Activated CD4-positive, alpha-beta T cell treated with anti-CD3 and anti-CD28 coated beads, Interleukin-2, amount 50 U/mL, for 16 hours (primary cell): ENCODE measurements at regions not wholly inside any gene's neighbourhood (a gene's known extent, or its start where the extent isn't known, plus 50 kb on each side); places are given as distances from the start of the nearest gene placed in this dataset.

Source experiments
- DNase-seq: peaks from one replicate; pipeline ENCODE4 v3.0.0-alpha.2; 2020

DNA sequence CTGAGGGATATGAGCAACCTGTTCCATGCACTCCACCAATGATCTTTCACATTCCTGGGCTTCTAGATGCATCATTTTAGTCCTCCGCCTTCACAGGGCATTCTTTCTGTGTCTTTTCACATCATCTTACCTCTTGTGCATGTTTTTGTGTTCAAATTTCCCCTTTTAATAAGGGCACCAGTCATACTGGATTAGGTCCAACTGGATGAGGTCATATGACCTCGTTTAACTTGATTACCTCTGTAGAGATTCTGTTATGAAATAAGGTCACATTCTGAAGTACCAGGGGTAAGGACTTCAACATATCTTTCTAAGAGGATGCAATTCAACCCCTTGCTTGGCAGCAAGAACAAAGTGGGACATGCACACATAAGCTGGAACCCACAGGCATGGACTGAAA is 335.3 kb upstream of the TLE4 start:
- no peak for DNase-seq

GRCh38 chr9:79237861-79238260 is 333.9 kb upstream of the TLE4 start:
- no peak for DNase-seq

DNA sequence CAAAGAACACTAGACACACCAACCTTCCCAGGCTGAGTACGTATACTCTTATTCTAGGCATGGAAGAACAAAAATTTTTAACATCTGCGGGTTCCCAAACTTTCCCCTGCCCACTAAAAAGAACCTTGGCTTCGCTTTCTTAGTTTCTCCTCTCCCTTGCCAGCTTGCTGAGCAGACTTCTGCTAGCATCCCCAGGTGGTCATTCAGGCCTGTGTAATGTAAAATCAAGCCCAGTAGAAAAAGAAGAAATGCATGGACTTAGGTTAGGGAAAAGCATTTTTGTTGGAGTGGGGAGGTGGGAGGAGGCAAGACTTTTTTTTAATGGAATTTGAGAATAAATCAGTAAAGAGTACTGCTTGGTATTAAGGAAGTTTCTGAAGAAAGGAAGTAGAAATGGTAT is 331.0 kb upstream of the TLE4 start:
- no peak for DNase-seq

DNA sequence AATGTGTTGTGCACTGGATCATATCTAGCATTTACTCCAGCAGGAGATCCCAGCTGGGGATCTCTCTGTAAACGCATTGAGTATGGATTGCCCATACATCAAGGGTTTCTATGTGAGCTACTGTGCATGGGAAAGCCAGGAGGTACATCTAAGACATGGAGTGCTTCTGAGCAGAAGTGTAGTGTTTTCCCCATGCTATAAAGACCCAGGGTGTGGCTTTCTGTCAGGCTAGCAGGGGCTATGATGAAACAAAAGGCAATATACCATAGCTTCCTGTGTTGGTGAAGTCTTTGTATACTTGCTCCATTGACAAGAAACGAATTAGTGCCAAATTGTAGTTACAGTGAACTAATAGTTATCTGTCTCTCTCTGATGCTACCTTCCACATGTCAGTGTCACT is 329.3 kb upstream of the TLE4 start:
- DNase-seq = no peak

DNA sequence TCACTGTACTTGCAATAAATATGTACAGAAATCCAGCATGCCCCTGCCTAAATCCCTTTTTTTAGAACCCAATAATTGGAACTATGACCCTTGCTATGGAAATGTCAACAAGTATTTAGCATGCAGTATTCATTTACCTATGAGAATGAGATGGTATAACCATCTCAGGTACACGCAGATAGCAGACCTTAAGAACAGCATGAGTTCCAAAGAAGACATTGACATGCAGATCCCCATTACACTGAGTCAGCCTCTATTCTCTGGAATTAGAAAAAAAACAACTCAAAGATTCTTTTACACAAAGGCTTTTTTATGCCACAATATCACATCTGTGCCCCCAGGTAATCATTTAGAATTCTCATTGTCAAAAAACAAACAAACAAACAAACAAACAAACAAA is 325.6 kb upstream of the TLE4 start:
- no peak for DNase-seq

DNA sequence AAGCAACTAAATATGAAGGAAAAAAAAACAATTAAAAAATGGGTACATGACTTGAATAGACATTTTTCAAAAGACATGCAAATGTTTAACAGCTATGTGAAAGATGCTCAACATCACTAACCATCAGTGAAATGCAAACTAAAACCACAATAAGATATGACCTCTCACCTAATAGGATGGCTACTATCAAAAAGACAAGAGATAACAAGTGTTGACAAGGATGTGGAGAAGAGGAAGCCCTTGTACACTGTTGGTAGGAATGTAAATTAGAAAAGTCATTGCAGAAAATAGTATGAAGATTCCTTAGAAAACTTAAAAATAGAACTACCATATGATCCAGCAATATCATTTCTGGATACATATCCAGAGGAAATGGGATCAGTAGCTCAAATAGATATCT is 324.7 kb upstream of the TLE4 start:
- no peak for DNase-seq

DNA sequence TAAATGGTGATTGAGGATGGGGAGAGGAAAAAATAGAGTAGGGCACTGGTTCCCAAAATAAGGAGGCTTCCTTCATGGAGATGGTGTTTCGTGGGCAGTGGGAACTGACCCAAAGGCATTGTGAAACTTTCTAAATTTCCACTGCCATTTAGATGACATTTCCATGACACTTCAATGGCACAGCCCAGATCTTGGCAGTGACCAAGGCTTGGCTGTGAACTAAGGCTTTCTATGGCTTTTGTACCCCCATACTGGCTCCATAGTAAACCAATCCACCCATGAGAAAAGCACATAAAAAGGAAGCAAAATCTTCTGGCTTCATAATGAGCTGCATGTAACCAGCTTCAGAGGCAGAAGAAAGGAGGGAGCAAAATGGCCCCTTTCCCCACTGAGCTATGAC is 321.0 kb upstream of the TLE4 start:
- DNase-seq = no peak

- DNase-seq = no peak
Observed at GRCh38 chr9:79254900-79255650, 316.7 kb upstream of the TLE4 start.

DNA sequence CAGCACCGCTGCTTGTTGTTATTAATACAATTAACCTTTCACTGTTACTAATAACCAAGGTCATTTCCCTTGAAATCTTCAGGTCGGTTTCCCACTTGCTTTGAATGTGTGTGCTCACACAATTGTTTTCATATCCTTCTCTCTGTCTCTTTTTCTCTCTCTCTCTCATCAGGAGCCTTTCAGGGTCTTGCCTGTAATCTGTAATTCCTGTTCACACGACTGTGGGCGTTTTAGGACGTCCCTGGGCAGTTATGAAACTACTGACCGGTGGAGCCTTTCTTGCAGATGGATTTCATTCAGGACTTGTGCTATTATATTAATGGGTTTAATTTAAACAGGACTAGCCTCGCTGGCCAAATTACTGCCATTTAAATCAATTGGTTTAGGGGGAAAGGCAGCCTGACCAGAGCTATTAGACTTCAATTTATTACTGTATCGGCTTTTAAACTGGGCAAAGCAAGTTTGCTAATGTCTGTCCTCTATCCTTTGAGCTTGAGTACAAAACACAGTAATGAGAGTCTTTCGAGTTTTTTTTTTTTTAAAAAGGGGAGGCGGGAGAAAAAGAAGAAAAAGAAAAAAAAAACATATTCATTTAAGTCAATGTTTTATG is 316.0 kb upstream of the TLE4 start:
- no peak for DNase-seq

- DNase-seq = no peak
Observed at GRCh38 chr9:79256691-79257213, 315.0 kb upstream of the TLE4 start.

DNA sequence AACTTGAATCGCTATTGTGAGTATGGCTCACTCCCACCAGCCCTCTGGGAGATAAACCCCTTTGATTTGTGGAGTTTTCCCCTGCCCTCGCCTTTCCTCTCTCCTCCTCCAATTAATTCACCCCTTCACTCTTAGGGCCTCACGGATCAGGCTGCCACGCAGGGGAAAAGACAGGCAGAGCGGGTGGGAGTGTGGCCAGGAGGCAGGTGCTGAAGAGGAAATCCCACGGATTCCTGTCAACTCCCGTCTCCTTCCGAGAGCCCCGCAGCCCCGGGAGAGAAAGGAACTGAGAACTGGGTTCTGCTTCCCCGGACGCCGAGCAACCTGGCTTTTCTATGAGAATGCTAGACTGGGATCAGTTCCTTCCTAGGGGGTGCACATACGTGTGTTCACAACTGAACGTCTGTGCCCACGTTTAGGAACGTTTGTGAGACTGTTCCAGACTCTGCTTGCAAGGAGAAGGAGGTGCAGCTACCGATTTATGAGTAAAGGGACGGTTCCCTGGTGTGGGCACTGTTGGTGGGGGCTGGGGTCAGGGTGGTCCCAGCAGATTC is 314.5 kb upstream of the TLE4 start:
- DNase-seq = no peak

DNA sequence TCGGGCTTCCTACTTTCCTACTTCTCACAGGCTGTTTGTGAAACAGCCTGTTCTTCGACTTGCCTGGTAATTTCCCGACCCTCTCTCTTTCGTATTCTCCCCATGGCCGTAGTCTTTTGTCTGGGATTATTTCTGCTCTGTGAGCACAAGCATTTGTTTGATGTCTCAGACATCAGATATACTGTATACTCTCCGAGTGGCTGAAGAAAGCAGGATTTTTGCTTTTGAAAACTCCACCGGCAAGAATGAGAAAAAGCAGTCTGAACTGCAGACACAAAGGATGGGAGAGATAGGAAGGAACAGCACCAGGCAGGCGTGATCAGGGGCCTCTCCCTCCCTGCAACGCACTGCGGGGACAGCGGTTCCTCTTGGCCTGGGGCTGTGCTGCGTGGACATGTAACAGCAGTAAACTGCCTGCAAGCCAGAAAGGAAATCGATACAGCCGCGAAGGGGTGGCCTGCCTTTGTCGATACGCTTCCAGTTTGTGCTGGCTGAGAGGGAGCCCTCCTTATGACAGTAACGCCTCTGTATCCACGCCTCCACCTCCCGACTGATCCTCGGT is 313.9 kb upstream of the TLE4 start:
- DNase-seq = no peak

DNA sequence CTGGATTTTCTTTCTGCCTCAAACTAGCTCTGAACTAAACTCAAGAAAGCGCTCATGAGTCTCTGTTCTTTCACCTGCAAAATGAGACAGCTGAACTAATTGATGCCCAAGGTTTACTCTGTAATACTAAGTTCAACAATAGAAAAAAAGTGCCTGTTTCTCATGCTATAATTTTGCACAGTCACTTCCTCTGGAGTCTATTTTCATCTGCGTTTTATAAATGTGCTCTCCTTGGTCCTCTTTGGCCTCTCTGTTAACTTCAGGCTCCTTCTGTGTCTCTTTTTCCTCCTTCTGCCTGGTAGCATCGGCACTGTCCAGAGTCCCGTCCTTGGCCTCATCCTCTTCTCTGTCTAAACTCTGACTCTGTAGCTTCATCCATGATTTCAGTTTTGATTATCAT is 311.9 kb upstream of the TLE4 start:
- no peak for DNase-seq

DNA sequence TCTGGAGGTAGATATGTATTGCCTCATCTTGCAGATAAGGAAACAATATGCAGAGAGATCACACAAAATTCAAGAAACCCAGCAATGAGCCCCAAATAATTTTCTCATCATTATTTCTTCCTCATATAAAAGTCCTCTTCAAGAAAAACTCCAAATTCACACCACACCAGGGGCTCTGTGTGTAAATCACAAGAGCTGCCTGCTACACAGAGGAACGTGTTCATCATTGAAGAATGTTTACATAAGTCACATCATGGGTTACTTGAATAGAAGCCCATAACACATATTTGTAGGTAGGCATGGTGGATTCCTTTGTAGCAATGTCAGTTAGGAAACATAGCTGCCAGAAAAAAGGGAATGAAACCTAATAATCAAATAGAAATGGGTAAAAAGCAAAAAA is 308.1 kb upstream of the TLE4 start:
- DNase-seq = no peak

GRCh38 chr9:79264041-79264440 is 307.7 kb upstream of the TLE4 start:
- no peak for DNase-seq

DNA sequence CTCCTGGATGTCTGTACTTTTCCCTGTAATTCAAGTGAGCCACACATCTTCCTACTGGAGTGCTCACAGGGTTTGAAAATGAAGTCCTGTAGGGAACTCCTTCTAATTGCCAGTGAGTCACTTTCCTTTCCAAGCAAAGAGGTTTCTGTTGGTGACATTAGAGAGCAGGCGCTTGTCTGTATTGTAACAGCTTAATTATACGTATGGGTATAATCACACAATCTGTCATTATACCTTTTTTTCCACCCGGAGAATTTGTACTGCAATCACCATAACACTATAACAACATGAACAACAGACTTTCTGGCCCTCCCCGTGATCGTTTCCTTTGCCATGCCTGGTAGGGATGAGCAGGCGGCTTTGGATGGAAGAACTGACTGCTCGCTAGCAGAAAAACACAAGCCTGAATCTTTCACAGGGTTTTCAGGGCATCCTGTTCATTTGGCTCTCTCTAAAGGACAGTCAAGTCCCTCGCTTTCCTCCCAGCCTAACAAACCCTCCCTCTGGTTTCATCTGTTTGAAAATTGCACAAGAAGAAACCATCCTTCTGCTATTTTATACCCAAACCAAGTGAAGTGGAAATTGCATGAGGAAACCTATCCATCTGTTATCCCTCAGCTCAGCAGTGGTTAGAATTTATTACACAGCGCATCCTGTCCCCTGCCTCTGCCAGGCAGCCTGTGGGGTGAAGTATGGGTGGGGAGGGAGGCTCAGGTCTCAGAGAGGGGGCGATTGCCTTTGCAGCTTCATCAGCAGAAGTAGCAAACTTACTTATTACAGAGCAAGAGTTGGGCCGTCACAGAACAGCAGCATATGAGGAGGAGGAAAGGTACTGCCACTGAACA is 307.0 kb upstream of the TLE4 start:
- no peak for DNase-seq

- no peak for DNase-seq
Observed at GRCh38 chr9:79266986-79267385, 304.8 kb upstream of the TLE4 start.

DNA sequence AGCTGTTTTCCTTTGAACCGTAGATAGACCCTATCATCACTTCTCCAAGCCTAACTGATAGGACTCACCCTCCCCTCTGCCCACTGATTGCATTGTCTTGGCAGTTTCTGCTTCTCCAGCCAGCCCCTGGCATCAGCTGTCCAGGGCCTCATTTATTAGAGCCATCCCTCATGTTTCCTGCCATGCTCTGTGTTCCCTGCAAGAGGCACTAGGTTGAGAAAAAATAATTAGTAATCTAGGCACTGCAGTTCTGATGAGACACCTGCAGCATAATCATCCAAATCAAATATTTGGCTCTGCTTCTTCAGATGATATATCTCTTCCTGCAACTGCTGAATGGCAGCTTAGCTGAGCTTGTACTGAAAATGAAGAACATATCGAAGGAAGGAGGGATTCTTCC is 303.0 kb upstream of the TLE4 start:
- no peak for DNase-seq

DNA sequence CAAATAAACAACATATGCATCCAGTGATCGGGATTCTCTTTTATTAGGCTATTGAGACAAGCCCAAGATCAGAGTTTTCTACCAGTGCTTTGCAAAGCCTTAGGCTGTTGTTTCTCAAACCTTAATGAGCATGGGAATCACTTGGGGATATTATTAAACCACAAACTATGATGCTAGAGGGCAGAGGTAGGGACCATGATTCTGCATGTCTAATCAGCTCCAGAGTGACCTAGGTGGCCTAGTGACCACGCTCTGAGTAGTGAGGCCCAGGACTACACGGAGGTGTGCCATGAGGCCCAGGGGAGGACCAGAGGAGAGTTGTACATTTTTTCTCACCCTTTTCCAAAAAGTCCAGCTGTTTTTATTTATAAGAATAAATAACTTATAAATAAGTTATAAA is 298.5 kb upstream of the TLE4 start:
- no peak for DNase-seq

GRCh38 chr9:79279356-79279755 is 292.4 kb upstream of the TLE4 start:
- no peak for DNase-seq

DNA sequence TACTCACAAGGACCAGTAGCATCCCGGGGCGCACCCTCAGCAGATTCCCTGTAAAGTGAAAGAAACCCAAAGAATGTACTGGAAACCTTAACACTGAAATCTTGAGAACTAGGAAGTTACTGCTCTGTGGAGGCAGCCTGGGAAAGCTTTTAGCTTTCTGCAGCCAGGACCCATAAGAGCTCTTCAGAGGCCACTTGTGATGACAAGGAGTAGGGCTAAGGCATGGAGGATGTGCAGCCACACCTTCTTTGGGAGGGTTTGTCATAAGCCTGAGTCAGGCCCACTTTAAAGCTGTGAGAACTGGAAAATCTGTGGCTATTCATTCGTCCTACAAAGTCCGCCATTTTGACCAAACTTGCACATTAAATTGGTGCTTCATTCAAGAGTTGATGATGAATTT is 291.1 kb upstream of the TLE4 start:
- DNase-seq = no peak

GRCh38 chr9:79284081-79284480 is 287.7 kb upstream of the TLE4 start:
- DNase-seq = no peak

DNA sequence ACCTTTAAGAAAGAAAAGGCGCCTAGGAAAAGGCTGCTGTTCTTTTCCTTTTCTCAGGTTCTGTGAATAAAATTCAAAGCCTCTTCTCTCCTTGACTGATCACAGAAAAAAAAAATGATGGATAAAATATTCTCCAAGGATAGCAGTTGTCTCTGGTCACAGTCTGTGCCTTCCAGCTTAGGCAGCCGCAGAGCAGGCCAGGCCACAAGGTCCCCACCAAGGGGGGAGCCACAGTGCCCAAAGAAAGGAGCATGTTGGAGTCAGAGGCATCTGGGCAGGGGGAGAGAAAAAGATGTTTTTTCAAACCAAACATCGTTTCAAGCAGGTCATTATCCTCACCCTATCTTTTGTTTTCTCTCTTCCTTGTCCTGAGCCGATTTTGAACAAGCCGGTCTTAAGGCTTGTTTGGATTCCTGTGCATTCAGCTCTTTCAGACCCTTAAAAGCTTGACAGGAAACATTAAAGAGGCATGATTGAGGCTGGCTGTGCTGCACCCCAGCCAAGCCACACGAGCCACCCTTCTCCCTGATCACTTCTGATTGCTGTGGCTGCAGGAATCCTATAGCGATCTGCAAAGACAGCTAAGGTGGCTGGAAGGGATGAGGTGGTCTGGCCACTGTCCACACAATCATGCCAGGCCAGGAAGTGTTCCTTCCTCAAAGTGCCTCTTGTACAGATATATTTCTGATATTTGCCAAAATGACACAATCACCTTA is 284.6 kb upstream of the TLE4 start:
- DNase-seq = no peak
